PFSK-1 (cell line): ENCODE measurements at regions not wholly inside any gene's neighbourhood (a gene's known extent, or its start where the extent isn't known, plus 50 kb on each side); places are given as distances from the start of the nearest gene placed in this dataset.

ENCODE experiments used
- POLR2AphosphoS5 ChIP-seq: IDR thresholded peaks from 2 replicates; pipeline ENCODE4 v1.6.1; 2012; ENCODE audit warnings: low read depth, mild to moderate bottlenecking, control low read depth, low read length, moderate library complexity
- REST ChIP-seq, 2 experiments: IDR thresholded peaks; 2 replicates each; pipeline versions ENCODE4 v1.6.1 to v1.8.0; 2011 to 2012; ENCODE audit warnings: low read depth in 2 of 2, low read length in 2 of 2, control low read depth in 1 of 2, inconsistent platforms in 1 of 2, mild to moderate bottlenecking in 1 of 2, moderate library complexity in 1 of 2; ENCODE audit not compliant: insufficient read depth in 1 of 2
- TAF1 ChIP-seq: IDR thresholded peaks from 2 replicates; pipeline ENCODE4 v1.6.1; 2012; ENCODE audit warnings: low read length, control low read depth, borderline replicate concordance; ENCODE audit not compliant: insufficient read depth

- TF ChIP-seq TAF1 (no peak), REST (IDR thresholded peaks at IDR 0.05; ENCODE audit: insufficient read depth in 1 of 2, low read depth in 2 of 2, low read length in 2 of 2) (no peak), POLR2AphosphoS5 (no peak)
These were observed 1046.9 kb upstream of the WWC1 start for GRCh38 chr5:167244583-167244982.
